Body of pancreas (tissue), 4 donors: ENCODE measurements at regions not wholly inside any gene's neighbourhood (a gene's known extent, or its start where the extent isn't known, plus 50 kb on each side); places are given as distances from the start of the nearest gene placed in this dataset.

ENCODE experiments used
- CTCF ChIP-seq, 7 experiments: fragments of 450-650 bp in 4 of 7; fragments of 200-600 bp in 3 of 7; sonication (generic) in 3 of 7; IDR thresholded peaks; one replicate each; pipeline ENCODE4 v1.5.1; 2016 to 2019; ENCODE audit warnings: antibody characterized with exemption in 7 of 7
- POLR2A ChIP-seq, 3 donors: fragments of 450-650 bp; IDR thresholded peaks; one replicate each; pipeline ENCODE4 v1.6.1; 2016; ENCODE audit warnings: antibody characterized with exemption in 3 of 3, mild to moderate bottlenecking in 2 of 3

- TF ChIP-seq CTCF (IDR thresholded peaks at IDR 0.05) (no peak), POLR2A (IDR thresholded peaks at IDR 0.05) (no peak)
Observed at GRCh38 chr13:80533175-80533574, 192.2 kb upstream of the SPRY2 start.
